ENCODE measurements at regions not wholly inside any gene's neighbourhood (a gene's known extent, or its start where the extent isn't known, plus 50 kb on each side); places are given as distances from the start of the nearest gene placed in this dataset.

DNA sequence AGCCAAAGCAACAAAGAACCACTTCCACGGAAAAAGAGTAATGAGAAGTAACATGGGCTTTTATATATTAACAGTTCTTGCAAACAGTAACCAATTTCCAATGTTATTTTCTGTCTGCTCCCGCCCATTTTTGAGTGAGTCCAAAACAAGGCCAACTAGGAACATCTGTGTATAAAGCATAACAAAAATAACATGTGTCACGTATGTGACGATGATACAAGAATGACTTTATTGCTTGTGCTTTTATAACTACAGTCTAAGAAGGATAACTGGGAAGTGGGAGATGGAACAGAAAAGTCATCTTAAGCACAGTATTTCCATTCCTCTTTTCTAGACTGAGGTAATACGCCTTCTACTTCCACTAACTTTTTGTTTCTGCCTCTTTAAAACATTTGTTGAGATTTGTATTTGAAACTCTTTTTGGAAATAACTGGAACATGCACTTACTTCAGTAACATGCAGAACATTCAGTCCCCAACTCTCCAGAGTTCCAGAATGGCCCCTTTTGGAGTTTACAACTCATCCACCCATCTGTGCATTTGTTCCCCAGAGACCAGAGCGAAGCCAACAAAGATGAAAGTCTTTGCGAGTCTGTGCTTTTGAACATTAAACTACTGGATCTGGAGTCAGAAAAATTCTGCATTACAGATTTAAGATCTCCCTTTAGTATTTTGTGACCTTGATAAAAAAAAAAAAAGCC is 143.0 kb upstream of the ZRANB2 start:
- TF ChIP-seq Cebpa-rat (IDR thresholded peaks at IDR 0.05): no peak
- Histone ChIP-seq H3K4me3 (no peak overlapping the region), H3K9me3 (replicated peaks in 1 of 11) (peaks cover 0 to 7% (median 0%) of the 10 kb centered on the region in 11 experiments; a peak in 1 of 22 replicates), H3K9ac (no peak overlapping the region), H3K4me2 (no peak overlapping the region), H4K20me1 (no peaks in the 10 kb centered on the region), H3K27ac (no peak overlapping the region), H3K27me3 (no peaks in the 10 kb centered on the region), H3K4me1 (0 out of 20 replicates have a peak, but pooled peaks cover 0 to 4% (median 0%) of the 10 kb centered on the region in 10 experiments), H3K36me3 (no peaks in the 10 kb centered on the region)

DNA sequence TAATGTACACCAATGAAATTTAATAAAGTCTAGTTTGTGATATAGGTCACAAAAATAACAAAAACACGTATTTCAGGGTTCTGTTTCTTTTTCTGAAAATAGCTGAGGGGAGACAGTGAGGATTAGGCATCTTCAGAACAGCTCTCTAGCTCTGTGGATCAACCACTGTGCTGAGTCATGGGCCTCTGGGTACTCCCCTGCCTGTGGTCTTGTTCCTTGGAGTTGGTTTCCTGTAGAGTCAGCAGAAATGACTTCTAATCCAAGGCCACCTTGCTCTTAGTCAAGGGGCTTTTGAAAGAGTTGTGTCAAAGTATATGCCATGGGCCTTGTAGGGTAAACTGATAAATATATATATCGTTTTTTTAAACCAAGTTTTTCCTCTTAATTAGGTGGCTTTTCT is 141.8 kb upstream of the ZRANB2 start:
- H3K9me3 ChIP-seq (replicated peaks in 1 of 11): peaks cover 0 to 7% (median 0%) of the 10 kb centered on the region in 11 experiments; a peak in 1 of 22 replicates
- TF ChIP-seq Cebpa-rat (IDR thresholded peaks at IDR 0.05): no peak
- no peaks in the 10 kb centered on the region for H3K27me3 ChIP-seq

DNA sequence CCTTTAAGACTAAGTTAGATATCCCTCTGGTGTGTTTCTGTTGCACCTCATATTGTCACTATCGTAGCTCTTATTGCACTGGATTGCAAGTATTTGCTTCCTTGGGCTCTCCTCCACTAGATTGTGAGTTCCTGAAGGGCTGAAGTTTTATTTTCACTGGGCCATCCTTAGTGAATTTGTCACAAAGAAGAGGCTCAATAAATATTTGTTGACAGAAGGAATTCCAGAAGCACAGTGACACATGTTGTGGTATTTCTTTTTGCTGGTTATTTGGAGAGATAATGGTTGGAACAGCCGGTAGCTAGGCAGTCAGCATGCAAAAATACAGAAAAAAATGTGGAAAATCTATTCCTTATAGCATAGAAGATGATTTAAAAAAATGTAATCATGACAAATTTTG is 129.9 kb upstream of the ZRANB2 start:
- Histone ChIP-seq H3K27me3 (no peaks in the 10 kb centered on the region), H4K20me1 (no peaks in the 10 kb centered on the region), H3K9me3 (replicated peaks in 1 of 11) (no peaks in the 10 kb centered on the region), H3K9ac (no peak overlapping the region), H3K36me3 (no peaks in the 10 kb centered on the region), H3K4me2 (no peak overlapping the region), H3K27ac (no peak overlapping the region), H3K4me3 (no peak overlapping the region), H3K4me1 (no peaks in the 10 kb centered on the region)
- no peak for TF ChIP-seq Cebpa-rat (IDR thresholded peaks at IDR 0.05)

More for the DNA sequence above, 141.8 kb upstream of the ZRANB2 start:
- H3K9ac ChIP-seq: no peak overlapping the region
- 0 out of 20 replicates have a peak, but pooled peaks cover 0 to 4% (median 0%) of the 10 kb centered on the region in 10 experiments for H3K4me1 ChIP-seq
- H3K4me2 ChIP-seq: no peak overlapping the region
- no peaks in the 10 kb centered on the region for H4K20me1 ChIP-seq
- H3K27ac ChIP-seq: no peak overlapping the region
- no peak overlapping the region for H3K4me3 ChIP-seq
- H3K36me3 ChIP-seq: no peaks in the 10 kb centered on the region

DNA sequence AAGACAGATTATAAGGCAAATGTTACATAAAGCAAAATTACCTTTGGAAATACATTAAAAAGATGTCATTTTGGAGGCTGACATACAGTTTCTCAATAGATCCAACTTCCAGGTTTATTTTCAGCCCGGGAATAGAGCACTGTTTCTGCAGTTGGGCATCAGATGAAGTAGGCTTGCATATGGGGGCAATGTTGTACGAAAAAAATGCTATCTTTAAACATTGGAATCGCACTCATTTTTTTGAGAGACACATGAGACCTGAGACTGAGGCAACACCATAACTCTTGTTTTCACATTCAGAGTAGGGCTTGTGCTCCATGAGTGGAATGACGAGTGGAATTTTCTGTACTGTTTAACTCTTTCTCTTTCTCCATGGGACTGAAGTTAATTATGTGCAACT is 122.4 kb upstream of the ZRANB2 start:
- H4K20me1 ChIP-seq: no peaks in the 10 kb centered on the region
- no peak overlapping the region for H3K4me3 ChIP-seq
- H3K4me1 ChIP-seq: no peaks in the 10 kb centered on the region
- H3K9ac ChIP-seq: no peak overlapping the region
- no peaks in the 10 kb centered on the region for H3K27me3 ChIP-seq
- H3K36me3 ChIP-seq: no peaks in the 10 kb centered on the region
- no peak overlapping the region for H3K4me2 ChIP-seq
- no peak for TF ChIP-seq Cebpa-rat (IDR thresholded peaks at IDR 0.05)
- no peak overlapping the region for H3K27ac ChIP-seq
- H3K9me3 ChIP-seq (replicated peaks in 1 of 11): no peaks in the 10 kb centered on the region

DNA sequence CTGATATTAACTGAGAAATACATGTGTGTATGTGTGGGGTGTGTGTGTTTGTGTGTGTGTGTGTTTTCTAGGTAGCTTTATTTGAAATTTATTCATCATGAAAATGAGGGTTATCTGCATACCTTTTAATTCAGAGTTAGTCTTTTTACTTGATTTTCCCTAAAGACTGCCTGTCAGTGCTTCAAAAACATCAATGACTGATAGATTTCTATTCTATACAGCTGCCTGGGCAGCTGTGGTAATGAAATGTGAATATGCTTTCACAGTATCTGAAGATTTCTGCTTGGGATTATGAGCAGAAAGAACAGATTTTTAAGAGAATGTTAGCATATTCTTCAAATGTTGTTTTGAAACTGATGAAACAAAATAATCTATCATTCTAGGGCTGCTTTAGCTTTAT is 119.7 kb upstream of the ZRANB2 start:
- no peak overlapping the region for H3K27ac ChIP-seq
- no peak for TF ChIP-seq Cebpa-rat (IDR thresholded peaks at IDR 0.05)
- no peaks in the 10 kb centered on the region for H3K9me3 ChIP-seq (replicated peaks in 1 of 11)
- H3K9ac ChIP-seq: no peak overlapping the region
- H3K4me3 ChIP-seq: no peak overlapping the region
- H4K20me1 ChIP-seq: no peaks in the 10 kb centered on the region
- H3K4me1 ChIP-seq: no peaks in the 10 kb centered on the region
- no peak overlapping the region for H3K4me2 ChIP-seq
- no peaks in the 10 kb centered on the region for H3K36me3 ChIP-seq
- no peaks in the 10 kb centered on the region for H3K27me3 ChIP-seq

DNA sequence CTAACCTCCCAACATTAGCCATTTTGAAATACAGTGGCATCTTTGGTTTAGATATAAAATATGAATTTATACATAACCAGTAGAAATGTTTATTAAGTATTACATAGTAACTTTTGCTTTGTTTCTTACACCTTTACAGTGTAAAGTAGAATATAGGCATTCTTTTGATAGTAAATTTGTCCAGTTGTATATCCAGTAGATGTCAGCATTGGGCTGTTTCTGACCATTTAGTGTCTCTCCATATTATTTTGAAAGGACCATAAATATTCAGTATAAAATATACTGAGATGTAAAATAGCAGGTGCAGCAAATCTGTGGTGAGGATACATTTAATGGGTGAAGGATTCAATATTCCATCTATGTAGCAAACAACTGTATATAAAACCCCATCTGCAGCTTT is 115.8 kb upstream of the ZRANB2 start:
- Histone ChIP-seq H3K36me3 (no peaks in the 10 kb centered on the region), H3K4me1 (no peaks in the 10 kb centered on the region), H3K27ac (no peak overlapping the region), H3K9me3 (replicated peaks in 1 of 11) (no peaks in the 10 kb centered on the region), H3K9ac (no peak overlapping the region), H3K4me2 (no peak overlapping the region), H3K27me3 (no peaks in the 10 kb centered on the region), H3K4me3 (no peak overlapping the region), H4K20me1 (no peaks in the 10 kb centered on the region)
- no peak for TF ChIP-seq Cebpa-rat (IDR thresholded peaks at IDR 0.05)

DNA sequence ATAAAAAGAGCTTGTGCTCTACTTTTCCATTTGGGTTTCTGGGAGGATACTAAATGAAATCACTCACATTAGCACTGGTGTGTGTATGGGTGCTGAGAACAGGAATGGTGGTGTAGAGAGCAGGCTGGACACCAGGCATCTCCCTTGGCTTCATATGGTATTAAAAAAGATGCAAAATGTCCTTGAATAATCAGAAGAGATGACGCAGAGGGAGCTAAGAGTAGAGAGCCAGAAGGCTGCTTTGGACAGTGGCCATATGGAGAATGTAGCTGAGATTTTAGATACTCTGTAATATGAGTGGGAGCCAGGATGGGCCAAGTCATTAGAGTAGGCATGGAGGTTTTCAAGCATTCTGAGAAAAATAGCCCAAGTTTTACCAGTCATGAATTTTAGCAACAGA is 112.3 kb upstream of the ZRANB2 start:
- Histone ChIP-seq H3K36me3 (no peaks in the 10 kb centered on the region), H3K4me2 (no peak overlapping the region), H3K9ac (no peak overlapping the region), H3K27ac (no peak overlapping the region), H3K27me3 (no peaks in the 10 kb centered on the region), H3K9me3 (replicated peaks in 1 of 11) (no peaks in the 10 kb centered on the region), H3K4me3 (no peak overlapping the region), H4K20me1 (no peaks in the 10 kb centered on the region), H3K4me1 (no peaks in the 10 kb centered on the region)
- TF ChIP-seq Cebpa-rat (IDR thresholded peaks at IDR 0.05): no peak

DNA sequence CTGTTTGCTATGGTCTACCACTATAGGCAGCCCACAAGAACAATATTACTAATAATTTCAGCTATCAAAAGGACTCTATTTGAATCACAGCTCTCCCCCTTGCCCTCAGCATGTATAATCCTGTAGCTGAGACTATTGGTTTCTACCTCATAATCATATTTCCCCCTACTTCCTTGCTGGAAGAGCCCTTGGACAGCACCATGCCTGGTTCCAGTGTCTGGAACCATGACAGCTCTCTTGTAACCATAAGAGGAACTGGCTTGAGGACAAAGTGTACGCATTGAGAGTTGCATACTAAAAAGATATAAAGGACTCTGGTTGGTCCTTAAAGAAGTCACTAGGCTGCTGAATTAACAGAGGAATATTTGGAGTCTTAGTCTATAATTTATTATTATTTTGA is 110.7 kb upstream of the ZRANB2 start:
- Histone ChIP-seq H3K4me1 (no peaks in the 10 kb centered on the region), H3K4me2 (no peak overlapping the region), H3K9ac (no peak overlapping the region), H3K9me3 (replicated peaks in 1 of 11) (no peaks in the 10 kb centered on the region), H3K4me3 (no peak overlapping the region), H3K27me3 (no peaks in the 10 kb centered on the region), H3K36me3 (no peaks in the 10 kb centered on the region), H4K20me1 (no peaks in the 10 kb centered on the region), H3K27ac (no peak overlapping the region)
- TF ChIP-seq Cebpa-rat (IDR thresholded peaks at IDR 0.05): no peak

DNA sequence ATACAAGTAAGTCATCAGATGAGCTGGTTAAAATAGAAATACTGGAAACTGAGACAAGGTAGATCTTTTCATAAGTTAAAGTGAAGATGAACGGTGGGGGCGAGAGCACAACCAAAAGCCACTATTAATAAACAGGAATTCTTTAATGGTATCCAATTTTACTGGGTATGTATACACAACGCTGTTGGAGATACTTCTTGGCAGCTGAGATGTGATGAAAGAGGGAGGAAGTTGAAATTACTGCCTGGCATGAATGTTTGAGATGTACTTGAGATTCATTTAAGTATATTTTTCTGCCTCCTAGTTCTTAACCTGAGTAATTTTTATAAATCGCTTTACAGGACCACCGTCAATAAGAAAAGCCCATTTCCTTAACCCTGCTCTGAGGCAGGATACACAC is 110.0 kb upstream of the ZRANB2 start:
- no peak for TF ChIP-seq Cebpa-rat (IDR thresholded peaks at IDR 0.05)
- Histone ChIP-seq H3K36me3 (no peaks in the 10 kb centered on the region), H3K27me3 (no peaks in the 10 kb centered on the region), H3K4me2 (no peak overlapping the region), H3K4me3 (no peak overlapping the region), H3K4me1 (no peaks in the 10 kb centered on the region), H4K20me1 (no peaks in the 10 kb centered on the region), H3K9me3 (replicated peaks in 1 of 11) (no peaks in the 10 kb centered on the region), H3K9ac (no peak overlapping the region), H3K27ac (no peak overlapping the region)

DNA sequence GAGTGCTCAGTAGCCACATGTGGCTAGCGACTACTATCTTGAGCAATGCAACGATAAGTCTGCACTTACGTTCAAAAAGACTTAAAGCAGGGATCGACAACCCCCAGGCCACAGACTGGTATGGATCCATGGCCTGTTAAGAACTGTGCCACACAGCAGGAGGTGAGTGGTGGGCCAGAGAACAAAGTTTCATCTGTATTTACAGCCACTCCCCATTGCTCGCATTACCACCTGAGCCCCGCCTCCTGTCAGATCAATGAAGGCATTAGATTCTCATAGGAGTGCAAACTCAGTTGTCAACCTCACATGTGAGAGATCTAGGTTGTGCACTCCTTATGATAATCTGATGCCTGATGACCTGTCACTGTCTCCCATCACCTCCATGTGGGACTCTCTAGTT is 103.6 kb upstream of the ZRANB2 start:
- no peak for TF ChIP-seq Cebpa-rat (IDR thresholded peaks at IDR 0.05)
- Histone ChIP-seq H3K27me3 (no peaks in the 10 kb centered on the region), H3K4me1 (no peaks in the 10 kb centered on the region), H3K9me3 (replicated peaks in 1 of 11) (no peaks in the 10 kb centered on the region), H3K36me3 (no peaks in the 10 kb centered on the region), H3K27ac (no peak overlapping the region), H3K4me3 (no peak overlapping the region), H4K20me1 (no peaks in the 10 kb centered on the region), H3K4me2 (no peak overlapping the region), H3K9ac (no peak overlapping the region)
